Pancreas (tissue), 10 donors: ENCODE measurements at regions not wholly inside any gene's neighbourhood (a gene's known extent, or its start where the extent isn't known, plus 50 kb on each side); places are given as distances from the start of the nearest gene placed in this dataset.

Experiments
- ATAC-seq, 4 donors: fragments of 200-7000 bp; cut with Tn5 transposase; one replicate each; pipeline versions ENCODE4 v1.8.0 to v1.9.1; 2020; ENCODE audit warnings: mild to moderate bottlenecking in 4 of 4, moderate library complexity in 4 of 4
- DNase-seq, 6 donors: peaks; one replicate each; pipeline ENCODE4 v3.0.0-alpha.2; 2020
- FAIRE-seq: peaks from 2 replicates; lab custom pipeline; 2012; peaks lifted over from hg19 to GRCh38; lab: Jason Lieb, UNC
- H3K27ac ChIP-seq, 4 donors: fragments of 200-600 bp; sonication (generic); 1 replicate in 3 of 4; 2 replicates in 1 of 4; pipeline versions ENCODE4 v1.5.0 to v1.8.0; 2020
- H3K27me3 ChIP-seq, 4 donors: fragments of 200-600 bp; one replicate each; pipeline ENCODE4 v1.8.0; 2021
- H3K36me3 ChIP-seq, 3 donors: fragments of 200-600 bp; sonication (generic) in 1 of 3; one replicate each; pipeline versions ENCODE4 v1.5.0 to v1.8.0; 2020 to 2021
- H3K4me1 ChIP-seq, 3 donors: fragments of 200-600 bp; one replicate each; pipeline ENCODE4 v1.8.0; 2021
- H3K4me3 ChIP-seq, 4 donors: fragments of 200-600 bp; sonication (generic) in 2 of 4; one replicate each; pipeline versions ENCODE4 v1.5.0 to v1.8.0; 2020 to 2021
- H3K9me3 ChIP-seq, 4 donors: fragments of 200-600 bp; one replicate each; pipeline ENCODE4 v1.8.0; 2021
- CTCF ChIP-seq, 4 donors: fragments of 200-600 bp; sonication (generic) in 3 of 4; IDR thresholded peaks; one replicate each; pipeline versions ENCODE4 v1.5.0 to v1.8.0; 2021; ENCODE audit warnings: antibody characterized with exemption in 4 of 4
- WGBS, 2 donors: extraction: QIAGEN DNeasy Blood & Tissue Kit; methylation state at CpG; one replicate each; pipeline ENCODE4 v1.1.7; 2013; 5-methylcytosine and 5-hydroxymethylcytosine counted together
- intact Hi-C, 3 donors: fragments of 100-400 bp; cut with DNase I; formaldehyde crosslinking; loops; one replicate each; pipeline versions ENCODE4 v1.11.1 to v1.14.2; 2022
- donor health status: healthy with polysubstance abuse.
- donor health status: DM: no; HTN: no; CAD: no; lungs with moderate emphysema.
- donor health status: DM: no; HTN: no; CAD: no.
- donor health status: control.
- donor health status: control.
- donor health status: Bipolar disorder and iron deficiency.
- donor health status: DM: yes; HTN: yes; CAD: no.
- donor health status: DM: no; HTN: no; CAD: no.
- donor health status: DM: no; HTN: no; CAD: no.
- donor health status: DM: yes; HTN: yes; CAD: no.

GRCh38 chr6:14187406-14187805 is 69.8 kb downstream of the CD83 start:
- Histone ChIP-seq H3K9me3 (no peaks in the 10 kb centered on the region), H3K36me3 (no peaks in the 10 kb centered on the region), H3K4me1 (peaks cover 6 to 17% (median 13%) of the 10 kb centered on the region in 3 donors), H3K27ac (no peak overlapping the region), H3K27me3 (peaks cover 0 to 18% (median 0%) of the 10 kb centered on the region in 4 donors), H3K4me3 (no peak overlapping the region)
- intact Hi-C loops = no loop called here
- FAIRE-seq (no peak), ATAC-seq (no peak), DNase-seq (no peak)
- WGBS, 2 donors = 77 to 88% methylated on average over 3 of the region's 3 CpGs
- no peak for TF ChIP-seq CTCF (IDR thresholded peaks at IDR 0.05)

- no peak for TF ChIP-seq CTCF (IDR thresholded peaks at IDR 0.05)
- ATAC-seq = no peak
- 28 to 46% methylated on average over 2 of the region's 2 CpGs for WGBS, 2 donors
- H3K4me1 ChIP-seq = peaks cover 6 to 17% (median 13%) of the 10 kb centered on the region in 3 donors
- no peaks in the 10 kb centered on the region for H3K36me3 ChIP-seq
- intact Hi-C loops = no loop called here
- no peak overlapping the region for H3K27ac ChIP-seq
- H3K4me3 ChIP-seq = no peak overlapping the region
- H3K9me3 ChIP-seq = no peaks in the 10 kb centered on the region
- FAIRE-seq = no peak
- no peak for DNase-seq
- H3K27me3 ChIP-seq = peaks cover 0 to 20% (median 0%) of the 10 kb centered on the region in 4 donors
Observed at GRCh38 chr6:14189074-14189473, 71.5 kb downstream of the CD83 start.

- Histone ChIP-seq H3K4me1 (peaks cover 6 to 17% (median 13%) of the 10 kb centered on the region in 3 donors), H3K4me3 (no peak overlapping the region), H3K27me3 (peaks cover 0 to 20% (median 0%) of the 10 kb centered on the region in 4 donors), H3K27ac (no peak overlapping the region), H3K9me3 (no peaks in the 10 kb centered on the region), H3K36me3 (no peaks in the 10 kb centered on the region)
- 56 to 60% methylated on average over 6 of the region's 6 CpGs for WGBS, 2 donors
- DNase-seq = no peak
- no peak for TF ChIP-seq CTCF (IDR thresholded peaks at IDR 0.05)
- ATAC-seq = no peak
- FAIRE-seq = no peak
- intact Hi-C loops = no loop called here
Observed at GRCh38 chr6:14190191-14190928, 72.8 kb downstream of the CD83 start.

- peaks cover 0 to 20% (median 0%) of the 10 kb centered on the region in 4 donors for H3K27me3 ChIP-seq
- H3K4me3 ChIP-seq = no peak overlapping the region
- ATAC-seq (no peak), DNase-seq (no peak), FAIRE-seq (no peak)
- TF ChIP-seq CTCF (IDR thresholded peaks at IDR 0.05) = no peak
- no peaks in the 10 kb centered on the region for H3K9me3 ChIP-seq
- WGBS, 2 donors = 74 to 86% methylated on average over 6 of the region's 6 CpGs
- no peaks in the 10 kb centered on the region for H3K36me3 ChIP-seq
- no peak overlapping the region for H3K27ac ChIP-seq
- H3K4me1 ChIP-seq = peaks cover 6 to 17% (median 13%) of the 10 kb centered on the region in 3 donors
- intact Hi-C loops = no loop called here
Observed at GRCh38 chr6:14190929-14191224, 73.3 kb downstream of the CD83 start.

- intact Hi-C loops = no loop called here
- peaks cover 0 to 20% (median 0%) of the 10 kb centered on the region in 4 donors for H3K27me3 ChIP-seq
- ATAC-seq = no peak
- no peak overlapping the region for H3K4me3 ChIP-seq
- DNase-seq = no peak
- no peak overlapping the region for H3K27ac ChIP-seq
- peaks cover 6 to 17% (median 13%) of the 10 kb centered on the region in 3 donors for H3K4me1 ChIP-seq
- FAIRE-seq = no peak
- H3K9me3 ChIP-seq = no peaks in the 10 kb centered on the region
- no peak for TF ChIP-seq CTCF (IDR thresholded peaks at IDR 0.05)
- H3K36me3 ChIP-seq = no peaks in the 10 kb centered on the region
- WGBS, 2 donors = 85 to 89% methylated on average over 3 of the region's 3 CpGs
Observed at GRCh38 chr6:14191761-14192160, 74.2 kb downstream of the CD83 start.
